ENCODE measurements at regions not wholly inside any gene's neighbourhood (a gene's known extent, or its start where the extent isn't known, plus 50 kb on each side); places are given as distances from the start of the nearest gene placed in this dataset.
A peak's percentile ranks its signal among the peaks of the same experiment; 100 is the strongest.

DNA sequence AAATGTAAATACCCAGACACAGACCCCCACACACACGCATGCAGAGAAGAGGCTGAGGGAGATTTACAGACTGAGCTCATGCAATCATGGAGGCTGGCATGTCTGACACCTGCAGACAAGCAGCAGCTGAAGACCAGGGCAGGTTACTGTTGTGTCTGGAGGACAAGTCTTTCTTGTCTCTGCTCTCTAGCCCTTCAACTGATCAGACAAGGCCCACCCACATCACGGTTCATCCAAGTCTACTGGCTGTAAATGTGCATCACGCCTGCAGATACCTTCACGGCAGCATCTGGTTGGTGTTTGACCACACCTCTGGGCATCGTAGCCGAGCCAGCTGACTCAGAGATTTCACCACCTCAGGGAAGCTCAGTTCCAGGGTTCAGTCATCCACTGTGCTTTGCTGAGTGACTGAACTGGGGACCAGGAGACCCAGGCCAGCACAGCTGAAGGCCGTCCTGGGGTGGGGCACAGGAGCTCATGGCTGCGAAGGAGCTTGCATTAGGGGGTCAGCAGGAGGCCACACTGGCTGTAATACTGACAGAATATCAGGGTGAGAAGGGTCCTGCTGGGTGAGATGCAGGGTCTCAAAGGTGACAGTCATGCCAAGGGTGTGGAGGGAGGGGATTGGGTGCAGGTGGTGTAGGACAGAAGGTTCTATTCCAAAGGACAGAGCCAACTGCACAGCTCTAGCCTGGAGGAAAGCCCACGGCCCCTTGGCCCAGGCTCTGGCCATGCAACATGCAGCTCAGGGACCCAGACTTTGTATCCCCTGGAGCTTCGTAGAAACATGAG, 304.9 kb downstream of the BRD1 start:
- no peak for DNase-seq

DNA sequence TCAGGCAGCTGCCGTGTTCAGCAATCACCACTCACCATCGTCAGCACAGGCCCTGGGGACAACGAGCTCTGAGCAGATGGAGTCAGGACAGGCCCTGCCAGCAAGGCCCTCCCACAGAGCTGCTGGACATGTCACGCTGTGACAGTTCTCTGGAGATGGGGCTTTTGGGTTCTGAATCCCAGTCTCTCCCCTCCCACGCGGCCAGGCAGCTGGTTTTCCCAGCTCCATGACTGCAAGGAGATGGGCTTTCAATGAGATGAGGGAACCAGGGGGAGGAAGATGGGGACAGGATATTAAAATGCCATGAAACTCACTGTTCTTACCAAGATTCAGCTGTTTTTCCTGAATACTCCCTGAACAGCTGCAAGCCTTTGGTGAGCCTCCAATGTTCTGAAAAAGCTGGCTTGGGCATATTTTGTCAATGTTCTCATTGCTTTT, 305.9 kb downstream of the BRD1 start:
- DNase-seq: no peak

DNA sequence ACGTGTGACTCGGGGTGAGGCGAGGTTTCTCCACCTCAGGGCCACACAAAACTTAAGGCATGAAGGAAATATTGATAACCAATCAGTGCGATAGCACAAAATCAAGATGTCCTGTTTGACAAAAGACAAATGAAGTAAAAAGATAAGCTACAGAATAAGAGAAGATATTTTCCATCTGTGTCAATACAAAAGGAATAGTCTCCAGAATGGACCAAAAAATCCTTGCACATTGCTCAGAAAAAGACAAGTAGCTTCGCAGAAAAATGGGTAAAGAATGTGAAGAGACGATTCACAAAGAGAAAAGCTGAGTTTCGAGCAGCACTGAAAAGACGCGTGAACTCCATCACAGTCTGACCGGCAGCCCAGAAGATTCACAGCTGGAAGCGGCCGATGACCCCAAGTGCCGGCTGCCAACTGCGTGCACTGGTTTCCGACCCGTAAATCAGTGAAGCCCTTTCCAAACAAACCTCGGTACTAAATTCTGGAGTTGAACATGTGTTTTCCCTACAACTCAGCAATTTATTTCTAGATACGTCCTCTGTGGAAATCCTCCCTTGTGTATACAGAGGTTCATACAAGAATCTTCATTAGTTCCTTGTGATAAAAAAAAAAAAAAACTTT, 308.4 kb downstream of the BRD1 start:
- DNase-seq: no peak

DNA sequence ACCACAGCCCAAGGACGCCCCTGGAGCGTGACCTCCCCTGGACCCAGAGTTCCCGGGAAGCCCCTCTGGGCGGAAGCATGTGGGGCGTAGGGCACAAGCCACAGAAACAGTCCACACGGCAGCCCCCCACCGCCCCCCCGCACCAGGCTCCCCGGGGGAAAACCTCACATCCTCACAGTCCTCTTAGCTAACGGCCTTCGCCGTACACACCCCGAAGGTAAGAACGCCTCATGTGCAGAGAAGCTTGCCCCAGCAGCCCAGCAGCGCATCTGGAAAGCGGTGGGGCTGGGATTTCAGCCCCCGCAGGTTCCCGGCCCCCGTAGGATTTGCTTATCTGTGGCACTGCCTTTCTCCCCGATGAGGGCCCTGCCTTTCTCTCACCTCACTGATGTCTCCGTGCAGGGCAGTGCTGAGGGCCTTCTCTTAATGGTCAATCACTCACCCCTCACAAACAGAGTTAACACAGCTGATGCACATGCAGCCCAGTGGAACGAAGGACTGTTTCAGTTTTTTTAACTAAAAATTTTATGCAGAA, 309.2 kb downstream of the BRD1 start:
- no peak for DNase-seq

DNA sequence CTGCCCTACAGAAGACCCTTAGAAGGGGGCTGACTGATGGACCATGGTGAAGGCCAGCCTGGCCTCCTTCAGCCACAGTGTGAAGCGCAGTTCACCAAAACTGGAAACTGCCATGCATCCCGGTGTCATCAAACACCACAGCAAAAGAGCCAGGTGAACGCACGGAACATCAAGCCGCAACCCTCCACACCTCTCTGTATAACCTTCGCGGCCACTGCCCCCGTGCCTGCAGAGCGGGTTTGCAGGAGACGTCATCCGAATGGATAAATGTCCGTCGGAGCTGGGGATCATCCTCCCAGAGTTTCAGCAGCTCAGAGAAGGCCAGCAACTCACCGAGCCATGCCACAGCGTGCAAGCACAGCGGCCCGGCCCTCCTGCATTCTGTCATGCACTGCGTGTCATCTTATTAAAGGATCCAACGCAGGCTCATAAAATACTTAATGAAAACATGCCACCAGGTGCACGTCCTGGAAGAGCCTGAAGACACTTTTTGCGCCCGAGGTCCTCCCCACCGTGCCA, 309.9 kb downstream of the BRD1 start:
- DNase-seq: no peak

DNA sequence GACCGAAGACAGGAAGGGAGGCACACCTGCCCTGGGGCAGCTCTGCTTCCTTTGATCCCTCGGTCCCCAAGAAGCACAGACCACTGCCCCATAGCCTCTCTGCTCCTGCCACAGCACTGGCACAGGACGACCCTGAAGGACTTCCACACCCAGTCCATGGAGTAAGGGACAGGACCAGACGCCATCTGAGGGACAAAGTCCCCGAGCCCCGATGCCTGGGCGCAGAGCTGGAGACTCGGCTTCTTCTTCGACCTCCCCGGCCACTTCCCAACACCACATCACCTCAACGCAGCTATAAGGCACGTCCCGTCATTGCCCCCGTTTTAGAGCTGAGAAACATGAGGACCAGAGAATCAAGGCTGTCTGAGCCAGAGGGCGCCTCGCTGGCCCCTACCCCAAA, 310.5 kb downstream of the BRD1 start:
- no peak for DNase-seq

DNA sequence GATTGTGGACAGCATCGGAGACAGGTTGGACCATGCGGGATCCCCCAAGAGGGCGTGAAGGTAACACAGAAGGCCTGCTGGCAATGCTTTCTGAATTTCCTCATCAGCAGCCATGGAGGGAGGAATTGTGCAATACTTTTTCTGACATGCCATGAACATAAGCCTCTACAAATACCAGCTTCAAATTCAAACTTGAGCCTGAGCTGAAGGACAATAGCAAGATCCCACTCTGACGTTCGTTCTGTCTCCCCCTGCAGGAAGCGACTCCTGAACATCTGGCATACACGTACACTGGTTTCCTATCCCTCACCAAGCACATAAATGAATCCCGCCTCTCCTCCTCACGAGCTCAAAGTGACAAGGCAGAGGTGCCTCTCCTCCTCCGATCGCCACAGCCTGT, 312.2 kb downstream of the BRD1 start:
- no peak for DNase-seq

DNA sequence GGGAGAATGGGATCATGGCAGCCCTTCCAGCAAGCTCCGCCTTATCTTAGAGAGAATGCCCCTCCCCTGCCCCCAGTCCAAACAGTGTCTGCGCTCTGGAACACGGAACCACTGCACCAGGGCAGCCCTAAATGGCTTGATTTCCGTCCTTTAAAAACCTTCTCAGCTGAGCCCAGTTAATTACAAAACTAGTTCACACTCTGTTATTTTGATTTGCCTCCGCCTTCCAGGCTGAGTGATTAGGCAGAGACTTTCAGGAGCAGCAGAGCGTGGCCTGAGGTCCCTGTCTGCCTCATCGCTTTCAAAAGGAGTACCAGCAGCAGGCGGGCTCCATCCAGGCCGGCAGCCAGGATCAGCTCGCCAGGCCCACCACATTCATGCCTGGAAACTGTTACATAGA, 313.0 kb downstream of the BRD1 start:
- DNase-seq: no peak

DNA sequence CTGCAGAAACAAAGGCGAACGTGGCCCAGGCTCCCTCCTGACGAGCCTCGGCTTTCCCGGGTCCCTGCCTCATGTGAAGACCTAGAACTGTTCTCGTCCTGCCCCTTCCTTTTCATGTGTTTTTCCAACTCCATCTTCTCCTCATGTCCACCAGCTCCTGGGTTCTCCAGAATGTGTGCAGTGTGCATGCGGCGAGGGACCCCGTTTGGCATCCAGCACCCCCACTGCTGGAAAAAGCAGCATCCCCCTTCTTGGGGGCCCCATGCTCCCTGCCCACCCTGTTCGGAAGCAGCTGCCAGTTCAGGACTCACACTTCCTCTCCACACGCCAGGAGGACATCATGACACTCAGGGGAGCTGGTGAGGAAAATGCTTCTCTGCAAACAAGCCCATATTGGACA, 313.5 kb downstream of the BRD1 start:
- DNase-seq: no peak

DNA sequence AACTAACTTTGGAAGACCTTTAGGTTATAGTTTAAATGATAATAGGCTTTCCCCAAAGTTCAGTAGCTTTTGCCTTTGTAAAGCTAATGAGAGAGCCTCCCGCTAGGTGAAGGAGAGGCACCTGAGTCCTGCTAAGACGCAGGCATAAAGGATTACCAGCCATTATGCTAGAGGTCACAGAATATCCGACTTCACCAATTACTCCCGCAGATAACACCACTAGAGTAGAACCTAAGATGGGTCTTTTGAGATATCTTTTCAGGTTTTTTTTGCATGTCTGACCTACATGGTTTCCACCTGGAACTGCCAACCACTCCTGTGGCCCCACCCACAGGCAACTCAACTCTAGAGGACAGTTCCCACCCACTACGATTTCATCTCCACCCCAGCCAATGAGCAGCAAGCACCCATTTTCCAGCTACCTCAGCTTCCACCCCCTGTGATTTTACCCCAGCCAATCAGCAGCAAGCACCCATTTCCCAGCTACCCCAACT, 314.3 kb downstream of the BRD1 start:
- DNase-seq: no peak

DNA sequence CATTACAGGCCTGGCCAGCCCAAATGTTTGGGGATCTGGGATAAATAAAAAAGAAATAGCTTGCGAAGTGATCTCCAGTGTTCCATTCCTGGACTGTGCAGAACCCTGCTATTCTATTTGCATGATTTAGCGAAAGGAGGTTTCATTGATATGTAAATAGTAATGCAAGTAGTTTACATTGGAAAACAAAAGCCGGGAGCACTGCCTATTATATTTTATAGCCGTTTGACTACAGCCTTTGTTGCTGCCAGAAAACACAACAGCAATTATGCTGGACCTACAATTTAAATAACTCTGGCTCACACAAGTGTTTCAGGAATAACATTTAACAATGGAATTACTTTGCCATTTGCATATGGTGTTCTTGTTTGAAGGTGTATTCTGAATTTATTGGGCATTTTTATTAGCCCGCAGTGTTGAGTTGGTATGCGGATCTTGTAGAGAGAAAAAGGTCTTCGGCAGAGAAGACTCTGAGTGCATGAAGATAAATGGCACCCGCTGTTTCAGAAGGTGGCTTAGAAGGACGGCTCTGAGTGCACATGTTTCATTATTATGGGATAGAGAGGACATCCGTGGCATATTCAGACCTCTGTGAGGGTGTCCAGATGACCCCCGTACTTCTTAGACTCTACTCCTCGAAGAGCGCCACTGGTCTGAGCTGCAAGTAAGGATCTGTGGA, 315.0 kb downstream of the BRD1 start:
- DNase-seq: no peak

DNA sequence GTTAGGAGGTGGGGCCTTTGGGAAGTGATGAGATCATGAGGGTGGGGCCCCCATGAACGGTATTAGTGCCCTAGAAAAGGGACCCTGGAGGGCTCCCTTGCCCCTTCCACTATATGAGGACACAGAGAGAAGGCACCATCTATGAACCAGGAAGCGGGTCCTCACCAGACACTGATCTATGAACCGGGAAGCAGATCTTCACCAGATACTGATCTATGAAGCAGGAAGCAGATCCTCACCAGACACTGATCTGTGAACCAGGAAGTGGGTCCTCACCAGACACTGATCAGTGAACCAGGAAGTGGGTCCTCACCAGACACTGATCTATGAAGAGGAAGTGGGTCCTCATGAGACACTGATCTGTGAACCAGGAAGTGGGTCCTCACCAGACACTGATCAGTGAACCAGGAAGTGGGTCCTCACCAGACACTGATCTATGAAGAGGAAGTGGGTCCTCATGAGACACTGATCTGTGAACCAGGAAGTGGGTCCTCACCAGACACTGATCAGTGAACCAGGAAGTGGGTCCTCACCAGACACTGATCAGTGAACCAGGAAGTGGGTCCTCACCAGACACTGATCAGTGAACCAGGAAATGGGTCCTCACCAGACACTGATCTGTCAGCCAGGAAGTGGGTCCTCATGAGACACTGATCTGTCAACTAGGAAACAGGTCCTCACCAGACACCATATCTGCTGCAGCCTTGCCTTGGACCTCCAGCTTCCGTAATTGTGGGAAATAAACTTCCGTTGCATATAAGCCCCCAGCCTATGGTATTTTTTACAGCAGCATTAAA, 316.1 kb downstream of the BRD1 start:
- peak; percentile 8 for DNase-seq

DNA sequence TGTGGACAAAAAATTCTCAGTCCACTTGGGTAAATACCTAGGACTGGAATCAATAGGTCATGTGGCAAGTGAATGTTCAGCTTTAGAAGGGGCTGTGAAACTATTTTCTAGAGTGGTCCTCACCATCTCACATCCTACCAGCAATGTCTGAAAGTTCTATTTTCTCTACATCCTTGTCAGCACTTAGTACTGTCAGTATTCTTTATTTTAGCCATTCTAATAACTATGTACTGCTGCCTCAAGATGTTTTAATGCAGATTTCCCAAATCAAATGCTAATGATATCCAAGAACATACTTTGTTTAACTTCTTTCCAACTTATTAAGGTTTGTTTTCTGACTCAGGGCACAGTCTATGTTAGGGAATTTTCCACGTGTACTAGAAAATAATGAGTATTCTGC, 317.0 kb downstream of the BRD1 start:
- no peak for DNase-seq

DNA sequence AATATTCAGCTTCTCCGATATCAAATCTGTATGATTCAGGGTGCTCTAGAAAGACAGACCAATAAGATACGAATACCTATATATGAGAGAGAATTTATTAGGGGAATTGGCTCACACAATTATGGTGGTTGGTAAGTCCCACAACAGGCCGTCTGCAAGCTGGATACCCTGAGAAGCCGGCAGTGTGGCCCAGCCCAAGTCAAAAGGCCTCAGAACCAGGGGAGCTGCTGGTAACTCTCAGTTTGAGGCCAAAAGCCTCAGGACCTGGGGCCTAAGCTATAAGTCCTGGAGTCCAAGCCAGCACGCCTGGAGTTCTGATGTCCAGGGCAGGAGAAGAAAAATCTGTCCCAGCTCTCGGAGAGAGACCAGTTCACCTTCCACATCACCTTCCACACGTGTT, 318.7 kb downstream of the BRD1 start:
- DNase-seq: no peak

DNA sequence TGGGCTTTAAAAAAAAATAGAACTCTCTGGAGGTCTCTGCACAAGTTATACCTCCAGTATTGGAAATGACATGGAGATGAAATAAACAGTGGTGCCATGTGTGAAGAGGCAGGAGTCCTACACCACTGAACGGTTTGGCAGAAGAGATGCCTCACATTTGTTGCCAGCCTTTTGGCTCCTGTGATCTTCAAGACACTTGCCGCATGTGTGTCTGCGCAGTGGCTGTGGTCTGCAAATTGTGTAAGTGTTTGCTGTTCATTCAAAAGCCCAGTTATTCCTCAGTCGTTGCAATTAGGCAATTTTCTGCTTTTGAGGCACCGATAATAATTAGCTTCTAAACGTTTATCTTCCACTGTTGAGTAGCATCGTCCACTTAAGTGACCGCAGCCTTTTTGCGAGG, 319.1 kb downstream of the BRD1 start:
- no peak for DNase-seq

DNA sequence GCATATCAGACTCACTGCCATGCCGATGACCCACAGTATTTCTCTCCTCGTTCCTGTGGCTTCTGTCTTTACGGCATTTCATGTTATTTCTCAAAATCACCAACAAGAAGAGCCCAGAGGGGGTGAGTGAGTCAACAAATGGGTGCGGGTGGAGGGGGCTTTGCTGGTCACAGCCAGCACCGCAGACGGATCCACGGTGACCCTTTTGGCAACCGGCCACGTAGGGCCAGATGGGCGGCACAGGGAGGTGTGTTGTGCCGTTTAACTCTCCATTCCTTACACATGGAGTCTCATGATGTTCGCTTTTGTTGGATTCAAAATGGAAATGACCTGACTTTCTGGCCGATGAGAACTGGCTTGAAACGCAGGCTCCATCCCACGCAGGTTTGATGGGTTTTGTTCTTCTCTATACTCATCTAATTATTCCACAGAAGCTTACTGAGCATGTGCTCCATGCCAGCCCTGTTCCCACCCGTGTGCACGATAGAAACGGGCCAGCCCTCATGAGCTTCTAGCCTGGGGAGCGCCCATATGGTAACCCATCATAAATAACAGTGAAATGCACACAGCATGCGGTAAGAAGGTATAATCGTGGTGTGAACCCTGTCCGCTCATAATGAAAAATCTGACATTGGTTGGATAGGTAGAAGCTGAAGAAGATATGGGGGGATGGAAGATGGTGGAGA, 319.9 kb downstream of the BRD1 start:
- DNase-seq: no peak

DNA sequence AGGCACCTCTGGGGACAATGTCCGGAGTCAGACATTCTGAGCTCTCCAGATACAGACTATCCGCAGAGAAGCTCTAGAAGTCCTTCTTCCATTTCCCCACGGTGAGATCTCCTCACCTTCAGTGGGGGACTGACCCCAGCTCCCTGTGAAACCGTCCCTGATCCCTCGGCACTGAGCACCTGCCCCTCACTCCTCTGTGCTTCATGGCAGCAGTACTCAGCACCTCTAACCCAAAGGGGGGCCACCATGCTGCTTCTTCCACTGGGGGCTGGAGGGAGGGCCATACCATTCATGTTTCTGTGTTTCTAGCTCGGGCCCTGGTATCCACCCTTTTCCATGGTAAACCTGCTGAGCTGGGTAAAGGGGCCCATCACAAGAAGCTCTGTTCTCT, 321.7 kb downstream of the BRD1 start:
- no peak for DNase-seq

DNA sequence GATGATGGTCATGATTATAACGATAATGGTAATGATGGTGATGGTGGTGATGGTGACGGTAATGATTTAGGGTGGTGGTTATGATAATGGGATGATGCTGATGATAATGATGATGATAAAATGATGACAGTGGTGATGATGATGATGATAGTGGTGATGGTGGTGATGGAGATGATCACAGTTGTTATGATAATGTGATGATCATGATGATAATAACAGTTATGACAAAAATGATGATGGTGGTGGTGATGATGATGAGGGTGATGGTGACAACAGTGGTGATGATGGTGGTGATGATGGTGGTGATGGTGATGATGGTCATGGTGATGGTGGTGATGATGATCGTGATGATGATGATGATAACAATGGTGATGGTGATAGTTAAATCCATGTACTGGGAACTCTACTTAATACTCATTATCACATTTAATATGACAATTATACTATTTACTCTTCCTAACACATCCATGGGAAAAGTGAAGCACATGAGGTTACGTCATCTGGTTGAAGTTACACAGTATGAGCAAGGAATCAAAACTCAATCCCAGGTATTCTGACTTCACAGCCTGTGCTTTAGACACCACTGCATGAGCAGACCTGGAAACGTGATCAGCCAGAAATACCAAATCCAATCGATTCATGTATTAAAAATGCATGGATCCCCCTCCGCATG, 322.2 kb downstream of the BRD1 start:
- DNase-seq: no peak

DNA sequence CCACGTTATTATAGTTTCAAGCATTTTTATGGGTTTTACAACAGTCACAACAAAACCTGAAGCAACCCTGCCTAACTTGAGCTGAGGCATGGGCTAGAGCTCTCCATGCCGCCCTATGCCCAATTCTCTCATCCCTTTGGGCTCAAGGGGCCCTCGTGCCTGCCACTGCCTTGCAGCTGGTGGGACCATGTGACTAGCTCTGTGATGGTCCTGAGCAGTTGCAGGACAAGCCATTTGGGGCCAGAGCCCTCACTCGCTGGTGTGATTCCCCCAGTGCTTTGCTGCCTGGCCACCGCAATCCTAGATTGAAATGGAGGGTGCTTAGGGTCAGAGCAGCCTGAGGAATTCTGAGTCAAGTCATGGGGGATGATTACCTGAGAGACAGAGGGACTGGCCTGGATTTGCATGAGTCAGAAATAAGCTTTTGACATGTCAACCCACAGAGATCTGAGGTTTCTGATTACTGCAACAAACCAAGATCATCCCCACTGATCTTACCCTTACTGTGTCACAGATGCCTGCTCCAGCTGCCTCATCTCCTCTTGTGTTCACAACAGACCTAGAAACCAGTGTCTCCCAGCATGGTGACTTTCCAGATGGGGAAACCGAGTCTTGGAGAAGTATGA, 323.7 kb downstream of the BRD1 start:
- no peak for DNase-seq

DNA sequence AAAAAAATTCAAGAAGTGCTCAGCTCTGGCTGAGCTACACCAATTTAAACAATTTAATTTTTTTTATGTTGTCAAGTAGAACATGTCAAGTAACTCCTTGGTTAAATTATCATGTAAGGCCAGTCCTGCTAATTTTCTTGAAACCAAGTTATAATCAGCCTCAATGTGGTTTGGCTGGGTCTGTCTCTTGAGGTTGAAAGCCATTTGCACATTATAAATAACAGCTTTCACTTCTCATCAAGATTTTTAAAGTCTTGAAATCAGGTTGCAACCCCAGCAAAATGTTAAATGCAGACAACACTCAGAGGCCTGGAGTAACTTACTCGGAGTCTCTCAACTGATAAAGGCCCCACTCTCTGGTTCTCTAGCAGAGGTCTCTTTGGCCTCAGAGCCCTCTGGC, 324.4 kb downstream of the BRD1 start:
- DNase-seq: no peak

All from CD4-positive, alpha-beta T cell treated with Interleukin-21 for 1 hour (primary cell).